ENCODE measurements at regions not wholly inside any gene's neighbourhood (a gene's known extent, or its start where the extent isn't known, plus 50 kb on each side); places are given as distances from the start of the nearest gene placed in this dataset.

DNA sequence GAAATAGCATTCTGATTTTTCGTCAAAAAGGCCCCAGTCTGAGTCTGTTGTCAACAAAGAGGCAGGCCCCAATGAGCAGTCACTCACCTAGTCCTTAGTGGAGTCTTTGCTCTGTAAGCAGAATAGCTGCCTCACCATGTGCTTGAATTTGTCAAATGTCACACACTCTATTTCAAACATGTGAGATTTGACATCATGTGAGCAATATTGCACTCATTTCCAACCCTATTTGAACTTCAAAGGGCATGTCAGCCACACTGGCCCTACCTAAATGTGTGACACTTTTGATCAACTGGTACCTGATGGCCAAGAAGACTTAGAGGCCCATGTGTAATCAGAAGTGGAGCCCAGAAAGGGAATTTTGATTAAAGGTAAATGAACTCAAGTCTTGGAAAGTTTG lies 59.4 kb upstream of the PLAC1 start:
- DNase-seq (ENCODE audit: low read depth in 2 of 2): no peak

DNA sequence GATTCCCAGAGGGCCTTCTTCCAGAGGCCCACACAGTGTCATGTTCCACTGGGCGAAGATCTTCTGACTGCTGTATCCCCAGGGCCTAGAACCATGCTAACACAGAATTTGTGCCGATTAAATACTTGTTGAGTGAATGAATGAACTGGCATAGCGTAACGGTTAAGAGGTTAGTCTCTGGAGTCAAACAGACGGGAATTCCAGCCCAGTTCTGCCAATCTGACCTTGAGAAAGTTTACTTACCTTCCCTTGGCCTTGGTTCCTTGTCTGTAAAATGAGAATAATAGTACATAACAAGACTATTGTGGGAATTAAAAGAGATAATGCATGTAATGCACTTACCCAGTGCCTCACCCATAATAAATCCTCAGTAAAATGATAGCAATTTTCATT lies 58.3 kb upstream of the PLAC1 start:
- no peak for DNase-seq (ENCODE audit: low read depth in 2 of 2)

DNA sequence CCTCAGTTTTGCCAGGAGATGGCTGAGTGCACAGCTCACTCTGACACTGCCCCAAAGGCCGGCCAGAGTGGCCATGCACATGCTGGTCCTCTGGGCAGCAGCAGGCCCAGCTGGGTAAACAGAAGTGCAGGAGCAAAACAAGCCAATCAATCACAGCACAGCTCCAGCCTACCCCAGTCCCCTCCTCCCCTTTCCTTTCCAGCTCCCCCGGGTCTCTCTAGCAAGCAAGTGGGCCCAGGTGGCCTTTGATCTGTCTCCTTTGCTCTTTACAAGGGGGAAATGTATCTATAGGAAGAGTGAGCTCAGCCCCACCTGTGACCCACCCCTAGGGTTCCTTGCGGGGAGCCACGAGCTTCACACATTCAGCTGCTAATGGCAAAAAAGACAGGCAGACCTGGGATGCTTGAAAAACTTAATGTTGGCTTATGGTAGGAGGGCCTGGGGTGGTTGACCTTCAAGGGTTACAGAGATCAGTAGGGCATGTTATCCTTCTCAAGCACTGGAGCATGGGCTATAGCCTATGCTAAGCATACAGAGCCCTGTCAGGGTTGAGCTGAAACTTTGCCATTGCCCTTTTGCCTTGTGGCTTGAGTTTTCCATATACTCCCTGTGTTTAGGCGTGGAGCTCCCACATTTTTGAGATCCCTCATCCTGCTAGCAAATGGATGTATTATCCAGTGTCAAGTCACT lies 57.8 kb upstream of the PLAC1 start:
- DNase-seq (ENCODE audit: low read depth in 2 of 2): no peak

DNA sequence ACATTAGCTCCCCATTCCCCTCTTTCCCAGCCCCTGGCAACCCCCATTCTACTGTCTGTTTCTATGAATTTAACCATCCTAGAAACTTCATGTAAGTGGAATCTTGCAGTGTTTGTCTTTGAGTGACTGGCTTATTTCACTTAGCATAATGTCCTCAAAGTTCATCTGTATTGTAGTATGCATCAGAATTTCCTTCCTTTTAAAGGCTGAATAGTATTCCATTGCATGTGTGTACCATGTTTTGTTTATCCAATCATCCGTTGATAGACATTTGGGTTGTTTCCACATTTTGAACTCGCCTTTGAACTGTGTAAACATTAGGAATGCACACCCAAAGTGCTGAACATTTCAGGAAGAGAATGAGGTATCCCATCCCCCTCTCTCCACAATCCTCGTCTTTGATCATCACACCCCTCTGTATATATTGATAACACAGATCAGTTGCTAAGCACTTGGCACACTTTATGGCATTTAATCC lies 56.4 kb upstream of the PLAC1 start:
- no peak for DNase-seq (ENCODE audit: low read depth in 2 of 2)

DNA sequence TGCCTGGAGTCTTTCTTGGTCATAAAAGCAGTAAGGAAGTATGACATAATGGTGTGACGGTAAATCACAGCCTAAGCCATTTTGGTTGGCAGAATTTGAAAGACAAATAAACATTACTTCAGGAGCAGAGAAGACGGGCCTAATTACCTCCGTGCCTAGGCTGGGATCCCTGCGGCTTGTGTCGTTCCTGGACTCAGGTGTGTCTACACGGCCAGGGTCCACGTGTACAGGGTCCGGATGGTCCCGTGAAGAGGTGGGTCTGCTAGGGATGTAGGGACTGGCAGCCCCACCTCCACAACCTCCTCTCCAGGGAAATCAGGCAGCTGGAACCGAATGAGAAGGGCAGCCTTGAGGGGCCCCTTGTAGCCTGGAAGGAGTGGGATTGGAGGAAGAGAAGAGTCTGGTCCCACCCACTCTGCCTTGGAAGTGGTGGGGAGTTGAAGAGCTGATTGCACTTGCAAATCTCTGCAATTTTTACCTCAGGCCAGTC lies 55.4 kb upstream of the PLAC1 start:
- no peak for DNase-seq (ENCODE audit: low read depth in 2 of 2)

DNA sequence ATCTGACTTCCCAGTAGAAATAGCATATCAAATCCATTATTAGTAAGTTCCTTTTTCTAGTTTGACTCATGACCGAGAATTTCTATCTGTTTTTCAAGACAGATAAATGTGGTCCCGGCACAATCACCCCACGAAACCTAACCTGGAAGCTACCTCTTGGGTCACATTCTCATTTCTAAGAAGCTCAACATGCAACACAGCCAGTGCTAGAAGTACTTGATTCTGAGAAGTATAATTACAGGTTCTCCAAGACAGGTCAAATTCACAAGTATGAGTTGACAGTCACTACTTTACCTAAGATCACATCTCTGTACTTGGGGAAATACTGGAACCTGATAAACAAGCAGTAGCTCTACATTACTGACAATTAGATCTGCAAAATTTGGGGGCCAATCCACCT lies 54.0 kb upstream of the PLAC1 start:
- no peak for DNase-seq (ENCODE audit: low read depth in 2 of 2)

DNA sequence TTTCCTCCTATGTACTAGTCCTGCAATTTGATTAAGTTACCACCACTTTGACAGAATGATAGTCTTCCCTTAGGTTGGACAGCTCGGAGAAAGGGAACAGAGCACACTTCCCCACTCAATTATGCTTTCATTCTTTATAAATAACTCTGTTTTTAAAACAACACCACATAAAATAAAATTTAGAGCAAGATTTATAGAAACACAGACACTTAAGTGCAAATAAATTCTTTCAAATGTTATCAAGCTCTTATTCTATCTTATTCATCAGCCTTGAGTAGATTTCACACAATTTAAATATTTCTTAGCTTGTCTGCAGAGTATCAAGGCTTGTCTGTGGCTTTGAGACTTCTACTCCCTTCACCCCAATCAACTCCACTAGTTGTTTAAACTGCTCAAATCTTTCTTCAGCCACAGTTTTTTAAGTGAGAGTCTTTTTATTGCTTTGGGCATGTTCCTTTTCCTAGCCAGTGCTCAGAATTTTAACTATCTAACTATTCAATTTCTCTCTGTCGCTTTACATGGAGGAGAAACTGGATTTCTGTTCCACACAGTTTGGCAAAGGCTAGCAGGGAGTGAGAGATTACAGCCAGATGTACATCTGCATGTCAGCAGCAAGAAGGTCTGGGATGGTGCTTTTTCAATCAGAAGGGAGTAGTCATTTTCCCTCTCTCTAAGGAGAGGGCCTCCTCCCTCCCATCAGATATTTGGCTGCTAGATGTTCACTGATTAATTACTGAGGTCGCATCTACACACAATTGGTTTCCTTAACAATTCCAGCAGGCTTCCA lies 53.1 kb upstream of the PLAC1 start:
- DNase-seq (ENCODE audit: low read depth in 2 of 2): peak in 1 of 2 experiments; percentile 17
